ENCODE measurements at regions not wholly inside any gene's neighbourhood (a gene's known extent, or its start where the extent isn't known, plus 50 kb on each side); places are given as distances from the start of the nearest gene placed in this dataset.
"Not testable (repeated sequence)": the region's sequence is repeated elsewhere in the genome, so short reads cannot be mapped to it uniquely, and the experiment has no call there.

- no peaks in the 10 kb centered on the region for H3K9me3 ChIP-seq (ENCODE audit: control insufficient read depth, insufficient read depth, low read length)
- POLR2A ChIA-PET, result no interaction called here
These were observed 179.5 kb downstream of the ADRA2C start for GRCh38 chr4:3945511-3946290.

GRCh38 chr4:3946553-3946952, 180.4 kb downstream of the ADRA2C start:
- H3K27ac ChIP-seq (ENCODE audit: low read depth, low read length); H3K4me3 ChIP-seq (ENCODE audit: low read depth, low read length); H3K27me3 ChIP-seq (ENCODE audit: control insufficient read depth, insufficient read depth, low read length); DNase-seq (ENCODE audit: low read depth, low spot score); CTCF ChIA-PET; H3K9me3 ChIP-seq (ENCODE audit: control insufficient read depth, insufficient read depth, low read length); POLR2A ChIA-PET: not testable (repeated sequence)

More at GRCh38 chr4:3945511-3946290, 179.5 kb downstream of the ADRA2C start:
- Histone ChIP-seq H3K27me3 (ENCODE audit: control insufficient read depth, insufficient read depth, low read length) (no peaks in the 10 kb centered on the region), H3K27ac (ENCODE audit: low read depth, low read length) (no peak overlapping the region), H3K4me3 (ENCODE audit: low read depth, low read length) (no peak overlapping the region)
- no peak for TF ChIP-seq CTCF (IDR thresholded peaks at IDR 0.05; ENCODE audit: low read depth, low read length)
- CTCF ChIA-PET, result interaction anchor here (0.7 kb wide), 1 partner anchor 465 kb away, joined by 7 read pairs; no protein-coding TSS in a partner anchor
- no peak for DNase-seq (ENCODE audit: low read depth, low spot score)

- POLR2A ChIA-PET; H3K4me3 ChIP-seq (ENCODE audit: low read depth, low read length); H3K27ac ChIP-seq (ENCODE audit: low read depth, low read length); CTCF ChIA-PET; H3K27me3 ChIP-seq (ENCODE audit: control insufficient read depth, insufficient read depth, low read length); DNase-seq (ENCODE audit: low read depth, low spot score); H3K9me3 ChIP-seq (ENCODE audit: control insufficient read depth, insufficient read depth, low read length): not testable (repeated sequence)
These were observed 181.6 kb downstream of the ADRA2C start for GRCh38 chr4:3947761-3948160.

- CTCF ChIA-PET; H3K9me3 ChIP-seq (ENCODE audit: control insufficient read depth, insufficient read depth, low read length); H3K27me3 ChIP-seq (ENCODE audit: control insufficient read depth, insufficient read depth, low read length); DNase-seq (ENCODE audit: low read depth, low spot score); H3K4me3 ChIP-seq (ENCODE audit: low read depth, low read length); H3K27ac ChIP-seq (ENCODE audit: low read depth, low read length); POLR2A ChIA-PET: not testable (repeated sequence)
These were observed 182.0 kb downstream of the ADRA2C start for GRCh38 chr4:3948210-3948609.

GRCh38 chr4:3949916-3950315, 183.7 kb downstream of the ADRA2C start:
- POLR2A ChIA-PET; H3K9me3 ChIP-seq (ENCODE audit: control insufficient read depth, insufficient read depth, low read length); H3K27ac ChIP-seq (ENCODE audit: low read depth, low read length); H3K27me3 ChIP-seq (ENCODE audit: control insufficient read depth, insufficient read depth, low read length); H3K4me3 ChIP-seq (ENCODE audit: low read depth, low read length): not testable (repeated sequence)
- CTCF ChIA-PET, result interaction anchor here (1.1 kb wide), 1 partner anchor 69 kb away, joined by 3 read pairs; no protein-coding TSS in a partner anchor
- TF ChIP-seq CTCF (IDR thresholded peaks at IDR 0.05; ENCODE audit: low read depth, low read length), result peak; percentile 58
- peak; percentile 6 for DNase-seq (ENCODE audit: low read depth, low spot score)

GRCh38 chr4:3952443-3953139, 186.4 kb downstream of the ADRA2C start:
- H3K9me3 ChIP-seq (ENCODE audit: control insufficient read depth, insufficient read depth, low read length); H3K27me3 ChIP-seq (ENCODE audit: control insufficient read depth, insufficient read depth, low read length); DNase-seq (ENCODE audit: low read depth, low spot score); H3K27ac ChIP-seq (ENCODE audit: low read depth, low read length); POLR2A ChIA-PET; H3K4me3 ChIP-seq (ENCODE audit: low read depth, low read length): not testable (repeated sequence)
- CTCF ChIA-PET, result interaction anchor here (1.7 kb wide), 1 partner anchor 471 kb away, joined by 3 read pairs; no protein-coding TSS in a partner anchor

GRCh38 chr4:3953140-3953489, 186.9 kb downstream of the ADRA2C start:
- POLR2A ChIA-PET, result not testable (repeated sequence)

GRCh38 chr4:3954540-3955320, 188.5 kb downstream of the ADRA2C start:
- H3K27me3 ChIP-seq (ENCODE audit: control insufficient read depth, insufficient read depth, low read length); H3K9me3 ChIP-seq (ENCODE audit: control insufficient read depth, insufficient read depth, low read length); CTCF ChIA-PET: not testable (repeated sequence)
- POLR2A ChIA-PET, result interaction anchor here (0.6 to 1.0 kb wide), 4 partner anchors 50 to 297 kb away, joined by 3 to 4 read pairs (median 3); partner anchors contain the start of gene TMEM128
- H3K27ac ChIP-seq (ENCODE audit: low read depth, low read length), result peak overlapping the region; percentile 93
- peak overlapping the region; percentile 65 for H3K4me3 ChIP-seq (ENCODE audit: low read depth, low read length)
- DNase-seq (ENCODE audit: low read depth, low spot score), result peak; percentile 93

More at GRCh38 chr4:3953140-3953489, 186.9 kb downstream of the ADRA2C start:
- not testable (repeated sequence) for H3K27ac ChIP-seq (ENCODE audit: low read depth, low read length); H3K9me3 ChIP-seq (ENCODE audit: control insufficient read depth, insufficient read depth, low read length); DNase-seq (ENCODE audit: low read depth, low spot score); H3K4me3 ChIP-seq (ENCODE audit: low read depth, low read length); H3K27me3 ChIP-seq (ENCODE audit: control insufficient read depth, insufficient read depth, low read length)
- CTCF ChIA-PET, result interaction anchor here (1.7 kb wide), 1 partner anchor 472 kb away, joined by 3 read pairs; no protein-coding TSS in a partner anchor

- not testable (repeated sequence) for H3K9me3 ChIP-seq (ENCODE audit: control insufficient read depth, insufficient read depth, low read length); H3K27me3 ChIP-seq (ENCODE audit: control insufficient read depth, insufficient read depth, low read length)
- Histone ChIP-seq H3K4me3 (ENCODE audit: low read depth, low read length) (peak overlapping the region; percentile 65), H3K27ac (ENCODE audit: low read depth, low read length) (peak overlapping the region; percentile 93)
- peak; percentile 98 for DNase-seq (ENCODE audit: low read depth, low spot score)
- ChIA-PET POLR2A (interaction anchor here (0.6 to 0.8 kb wide), 3 partner anchors 293 to 904 kb away, joined by 3 read pairs; partner anchors contain the start of gene TMEM128), CTCF (interaction anchor here (0.7 kb wide), 1 partner anchor 13 kb away, joined by 3 read pairs; no protein-coding TSS in a partner anchor)
These were observed 189.4 kb downstream of the ADRA2C start for GRCh38 chr4:3955321-3956164.

Measured in AG04450 (cell line).